GM04504 (cell line): ENCODE measurements at regions not wholly inside any gene's neighbourhood (a gene's known extent, or its start where the extent isn't known, plus 50 kb on each side); places are given as distances from the start of the nearest gene placed in this dataset.

ENCODE experiments used
- DNase-seq: peaks from one replicate; pipeline ENCODE4 v3.0.0-alpha.2; 2012; ENCODE audit warnings: low read depth

DNA sequence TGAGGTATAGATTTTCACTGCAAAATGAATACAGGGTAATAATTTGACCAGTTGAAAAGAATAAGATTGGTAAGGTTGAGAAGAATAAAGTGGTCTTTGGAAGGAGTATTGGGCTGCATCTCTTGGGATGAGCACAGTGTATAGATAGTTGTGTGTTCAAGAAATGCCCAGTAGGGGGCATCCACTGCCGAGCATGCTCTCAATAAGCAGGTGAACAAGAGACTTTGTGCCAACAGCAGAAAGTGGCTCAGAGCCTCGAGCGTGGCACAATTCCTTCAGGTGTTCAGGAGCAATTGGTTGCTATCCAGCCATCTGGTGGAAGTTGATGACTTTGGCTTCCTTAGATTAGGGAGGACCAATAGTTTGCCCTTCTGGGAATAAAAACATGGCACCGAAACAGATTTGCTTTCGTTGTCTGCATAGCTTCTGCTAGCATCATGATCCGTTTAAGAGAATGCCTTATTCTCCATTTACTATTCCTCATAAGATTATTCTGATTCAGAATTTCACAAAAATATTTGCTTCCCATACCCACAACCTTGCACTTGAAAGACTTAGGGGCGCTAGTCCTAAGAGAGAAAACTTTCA is 258.1 kb upstream of the NEIL3 start:
- no peak for DNase-seq

DNA sequence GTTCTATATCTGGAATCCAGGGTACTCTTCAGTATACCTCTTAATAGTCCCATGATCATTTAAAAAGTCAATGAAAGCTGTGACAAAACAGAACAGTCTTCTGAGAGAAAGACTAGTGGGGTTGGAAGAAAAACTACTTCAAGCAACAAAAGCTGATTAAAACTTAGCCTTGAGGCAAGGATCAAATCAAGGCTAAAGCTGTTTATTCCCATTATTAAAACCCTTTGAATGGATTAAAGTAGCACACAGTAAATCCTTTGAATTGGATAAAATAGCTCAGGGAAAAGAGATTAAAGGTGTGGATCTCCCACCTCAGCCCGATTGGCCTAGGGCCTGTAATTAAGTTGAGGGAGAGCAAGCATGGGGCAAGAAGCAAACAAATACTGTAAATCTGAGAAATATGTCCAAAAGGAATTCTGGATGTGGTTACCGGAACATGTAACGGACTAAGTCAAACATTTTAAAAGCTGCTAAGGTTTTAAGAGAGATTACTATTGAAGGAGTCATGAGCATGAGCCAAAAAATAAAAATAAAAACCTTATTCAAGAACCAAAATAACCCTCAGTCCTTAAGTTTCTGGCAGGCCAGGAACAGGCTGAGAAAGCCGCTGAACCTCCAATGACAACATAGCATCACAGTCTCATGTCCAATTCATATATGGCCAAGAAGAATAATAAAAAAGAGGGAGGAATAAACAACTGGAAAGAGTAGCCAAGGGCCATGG is 257.3 kb upstream of the NEIL3 start:
- DNase-seq, result no peak

DNA sequence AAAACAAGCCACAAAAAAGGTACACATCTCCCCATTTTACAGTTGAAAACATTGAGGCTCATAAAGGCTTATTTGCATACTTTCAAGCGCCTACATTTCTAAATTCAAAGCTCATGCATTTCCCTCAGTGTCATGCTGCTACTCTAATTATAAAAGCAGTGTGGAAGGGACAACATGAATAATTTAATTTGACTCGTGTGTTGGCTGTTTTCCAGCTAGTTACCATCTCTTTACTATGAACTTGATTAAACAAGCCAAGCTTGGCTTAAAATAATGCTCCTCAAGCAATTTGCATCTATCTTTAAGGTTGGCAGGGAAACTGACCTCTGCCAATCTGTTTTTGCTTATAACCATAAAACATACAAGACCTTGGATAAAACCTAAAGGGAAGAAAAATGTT is 252.5 kb upstream of the NEIL3 start:
- DNase-seq, result no peak

DNA sequence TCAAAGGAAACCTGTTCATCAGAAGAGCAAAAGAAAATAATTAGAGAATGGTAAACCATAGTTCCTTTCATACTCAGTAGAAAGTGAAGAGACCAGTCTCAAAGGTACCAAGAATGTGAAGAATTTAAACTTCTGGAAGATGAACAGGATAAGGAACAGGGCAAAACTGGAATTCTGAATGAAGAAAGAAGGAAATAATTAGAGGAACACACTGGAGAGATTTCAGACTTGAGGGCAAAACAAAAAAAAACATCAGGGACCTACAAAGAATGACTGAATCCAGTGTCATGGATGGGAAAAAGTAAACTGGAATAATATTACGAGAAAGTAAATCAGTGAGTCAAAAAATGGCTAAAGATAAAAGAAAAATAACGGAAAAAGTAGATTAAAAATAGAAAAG is 245.6 kb upstream of the NEIL3 start:
- DNase-seq, result no peak

DNA sequence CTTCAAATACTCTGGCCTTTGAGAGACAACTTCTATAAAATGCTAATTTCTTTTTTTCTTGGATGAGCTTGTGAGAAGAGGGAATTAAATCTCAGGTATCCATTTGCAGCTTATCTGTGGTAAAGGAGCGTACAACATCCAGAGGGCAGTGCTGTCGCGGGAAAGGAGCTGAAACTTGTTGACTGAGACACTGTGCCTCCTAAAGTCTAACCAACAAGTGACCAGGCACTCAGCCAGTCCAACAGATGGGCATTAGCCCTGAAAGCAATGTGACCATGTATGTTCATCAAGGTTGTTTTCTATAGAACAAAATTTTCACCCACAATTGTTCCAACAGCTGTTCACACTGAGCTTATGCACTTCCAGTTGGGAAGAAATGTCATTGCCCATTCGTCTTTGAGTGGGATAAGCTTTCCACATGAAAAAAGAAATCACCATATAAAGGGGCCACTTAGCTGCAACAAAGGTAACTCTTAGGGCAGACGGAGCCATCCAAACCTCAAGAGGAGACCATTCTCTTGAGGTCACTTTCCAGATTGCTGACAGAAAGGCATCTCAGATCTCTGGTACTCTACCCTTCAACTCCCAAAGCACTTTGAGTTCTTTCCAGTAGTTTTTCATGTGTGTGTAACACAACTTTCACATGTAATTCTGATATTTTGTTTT is 244.8 kb upstream of the NEIL3 start:
- no peak for DNase-seq

DNA sequence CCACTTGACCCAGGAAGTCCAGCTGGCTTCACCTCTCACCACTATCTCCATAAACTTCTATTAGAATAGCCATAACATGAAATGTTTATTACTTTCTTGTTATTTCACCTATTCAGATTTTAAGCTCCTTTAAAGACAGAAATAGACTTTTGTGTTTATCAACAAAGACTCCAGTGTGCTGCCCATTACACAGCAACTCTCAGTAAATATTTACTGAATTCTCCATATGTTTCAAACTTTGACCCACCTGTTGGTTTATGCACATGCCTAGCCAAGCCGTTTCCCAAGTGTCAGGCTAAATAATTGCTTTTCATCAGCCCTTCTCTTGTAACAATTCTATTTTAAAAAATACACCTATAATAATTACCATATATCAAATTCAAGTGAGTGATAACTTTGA is 242.9 kb upstream of the NEIL3 start:
- no peak for DNase-seq

DNA sequence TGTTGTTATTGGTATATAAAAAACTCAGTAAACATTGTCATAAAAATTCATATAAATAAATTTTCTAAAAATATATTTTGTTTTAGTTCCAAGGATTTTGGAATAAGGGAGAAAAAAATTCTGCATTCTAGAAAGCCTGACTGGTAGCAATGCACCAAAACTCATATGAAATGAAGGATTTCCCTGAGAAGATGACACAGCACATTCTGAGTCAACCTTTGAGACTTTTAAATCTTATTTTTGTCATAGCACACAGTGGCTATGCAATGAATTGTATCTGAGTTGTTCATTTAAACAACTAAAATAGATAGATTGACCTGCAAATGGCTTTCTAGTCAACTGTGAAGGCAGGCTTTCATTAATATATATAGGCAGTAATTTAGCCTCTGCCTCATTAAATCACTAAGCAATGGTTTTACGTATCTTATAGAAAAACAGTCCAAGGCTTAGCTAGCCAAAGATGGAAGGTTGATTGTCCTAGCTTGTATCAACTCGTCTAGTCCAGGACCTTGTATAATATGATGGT is 239.1 kb upstream of the NEIL3 start:
- DNase-seq, result no peak

DNA sequence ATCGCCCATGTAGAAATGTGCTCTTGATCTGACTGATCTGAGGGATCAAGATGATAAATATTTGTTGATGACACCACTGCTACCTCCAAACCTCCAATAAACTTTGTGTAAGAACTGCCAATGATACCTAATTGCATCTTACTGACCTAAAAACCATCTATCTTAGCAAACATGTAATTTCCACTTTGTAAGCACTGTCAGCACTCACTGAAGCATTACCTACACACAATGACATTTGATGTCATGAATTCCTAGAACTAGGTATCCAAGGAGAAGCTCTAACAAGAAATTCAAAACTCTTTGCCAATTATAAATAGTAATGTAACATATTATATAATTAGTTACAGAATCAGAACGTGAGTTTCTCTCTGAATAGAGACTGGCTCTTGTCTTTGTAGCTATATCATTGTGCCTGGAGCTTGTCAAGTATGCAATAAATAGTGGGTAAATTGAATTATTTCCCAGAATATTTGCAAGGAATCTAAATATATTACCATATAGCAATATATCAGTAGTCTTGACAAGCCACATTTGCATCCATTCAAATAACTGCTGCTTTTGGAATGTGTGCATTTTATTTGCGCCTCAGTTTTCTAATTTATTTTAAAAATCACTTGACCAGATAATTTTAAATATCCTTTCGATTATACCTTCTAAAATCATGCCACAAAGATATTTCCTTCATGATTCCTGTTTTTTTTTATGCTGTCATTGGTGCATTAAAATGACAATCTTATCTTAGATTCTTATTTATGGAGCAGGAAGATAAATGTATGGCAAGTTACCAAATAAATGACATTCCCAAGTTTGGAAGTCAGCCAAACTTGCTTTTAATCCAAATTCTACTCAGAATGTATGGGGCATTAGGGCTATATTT is 232.3 kb upstream of the NEIL3 start:
- no peak for DNase-seq

DNA sequence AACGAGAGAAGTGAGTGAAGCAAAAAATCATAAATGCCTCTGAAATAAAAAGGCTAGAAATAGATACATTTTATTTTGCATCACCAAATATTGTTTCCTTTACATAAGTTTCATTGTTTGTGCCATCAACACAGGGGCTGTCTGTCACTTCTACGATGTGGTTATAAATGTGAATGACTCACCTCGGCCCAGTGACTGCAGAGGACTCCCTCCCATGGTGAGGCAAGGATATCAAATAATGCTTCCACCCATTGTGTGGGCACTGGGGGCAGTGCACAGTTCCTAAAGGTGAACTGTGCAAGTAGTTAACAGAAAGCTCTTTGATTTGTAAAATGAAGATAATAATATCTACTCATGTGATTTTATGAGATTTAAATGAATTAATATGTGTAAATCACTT is 230.3 kb upstream of the NEIL3 start:
- no peak for DNase-seq

DNA sequence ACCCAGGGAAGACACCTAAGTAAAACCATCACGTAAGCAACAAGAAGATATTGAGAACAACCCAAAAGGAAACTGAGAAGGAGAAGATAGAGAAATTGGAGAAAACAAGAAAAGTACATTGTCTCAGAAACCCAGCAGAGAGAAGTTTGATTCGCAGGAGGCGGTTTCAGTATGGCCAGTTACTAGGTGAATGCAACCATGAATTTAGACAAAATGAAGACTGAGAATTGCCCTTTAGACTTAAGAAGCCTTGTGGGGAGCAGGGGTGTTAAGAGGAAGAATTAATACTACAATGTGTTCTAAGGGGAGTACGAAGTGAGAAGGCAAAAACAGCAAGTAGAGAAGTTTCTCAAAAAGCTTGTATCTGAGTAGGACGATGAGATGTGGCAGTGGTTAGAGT is 229.3 kb upstream of the NEIL3 start:
- no peak for DNase-seq

DNA sequence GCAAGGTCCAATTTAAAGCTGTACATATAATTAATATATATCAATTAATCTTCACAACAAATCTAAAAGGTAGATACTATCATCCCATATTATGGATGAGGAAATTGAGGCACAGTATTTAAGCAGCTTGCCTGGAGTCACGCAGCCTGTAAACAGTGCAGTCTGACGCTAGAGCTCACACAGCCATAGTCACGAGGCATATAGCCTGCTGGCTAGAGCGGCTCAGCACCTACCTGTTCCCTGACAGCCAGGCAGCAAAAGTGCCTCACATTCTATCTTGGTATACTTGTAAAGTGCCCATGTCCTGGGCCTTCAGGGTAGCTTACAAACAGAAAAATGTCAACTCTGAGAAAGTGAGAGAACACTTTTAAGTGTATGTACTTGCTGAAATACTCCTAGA is 222.6 kb upstream of the NEIL3 start:
- no peak for DNase-seq

DNA sequence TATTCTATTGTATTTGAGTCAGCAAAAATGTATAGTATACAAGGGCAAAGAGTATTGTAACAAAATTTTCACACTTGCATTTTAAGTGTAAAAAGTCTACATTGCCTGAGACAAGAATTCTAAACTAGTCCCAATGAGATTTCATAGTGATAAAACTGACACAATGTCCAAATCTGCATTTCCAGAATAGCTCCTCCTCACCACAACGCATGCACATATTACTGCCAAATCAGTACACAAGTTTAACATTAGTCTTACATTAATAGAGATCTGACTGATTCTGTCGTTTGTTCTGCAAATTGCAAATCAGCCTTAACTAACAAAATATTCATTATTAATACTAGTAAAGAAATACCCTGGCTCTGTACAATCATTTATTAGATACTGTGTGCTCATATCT is 222.2 kb upstream of the NEIL3 start:
- DNase-seq, result no peak

DNA sequence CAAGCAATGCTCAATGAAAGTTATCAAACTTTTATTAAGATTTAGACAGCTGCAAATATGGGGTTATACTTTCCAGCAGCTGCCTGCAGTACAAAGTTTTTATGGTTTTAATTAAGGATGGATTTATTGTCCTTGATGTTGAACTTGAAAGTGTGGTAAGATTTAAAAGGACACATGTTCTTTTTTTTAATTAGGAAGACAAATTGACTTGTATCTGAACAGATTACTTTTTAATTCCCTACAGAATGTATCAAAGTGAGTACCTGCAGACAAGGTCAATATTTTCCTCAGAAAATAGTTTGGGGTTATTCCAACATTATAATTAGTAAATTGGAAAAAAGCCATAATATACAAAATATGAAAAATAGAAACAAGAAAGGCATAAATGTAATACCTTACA is 218.2 kb upstream of the NEIL3 start:
- no peak for DNase-seq

DNA sequence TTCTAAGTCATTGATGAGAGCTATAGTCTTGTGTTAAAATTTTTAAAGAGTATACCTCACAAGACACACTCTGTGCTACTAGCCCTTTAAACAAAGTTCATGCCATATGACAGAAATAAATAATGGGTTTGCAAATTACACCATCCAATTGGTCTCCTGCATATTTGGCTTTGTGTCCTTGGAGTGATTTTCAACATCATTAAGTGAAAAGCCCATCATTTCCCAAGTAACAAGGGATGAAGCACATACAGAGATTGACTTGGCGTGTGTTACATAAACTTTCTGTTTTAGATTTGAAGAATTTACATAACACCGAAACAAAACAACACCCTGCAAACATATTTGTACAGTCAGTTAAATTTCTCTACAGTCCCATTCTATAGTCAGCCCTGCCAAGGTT is 216.9 kb upstream of the NEIL3 start:
- no peak for DNase-seq

DNA sequence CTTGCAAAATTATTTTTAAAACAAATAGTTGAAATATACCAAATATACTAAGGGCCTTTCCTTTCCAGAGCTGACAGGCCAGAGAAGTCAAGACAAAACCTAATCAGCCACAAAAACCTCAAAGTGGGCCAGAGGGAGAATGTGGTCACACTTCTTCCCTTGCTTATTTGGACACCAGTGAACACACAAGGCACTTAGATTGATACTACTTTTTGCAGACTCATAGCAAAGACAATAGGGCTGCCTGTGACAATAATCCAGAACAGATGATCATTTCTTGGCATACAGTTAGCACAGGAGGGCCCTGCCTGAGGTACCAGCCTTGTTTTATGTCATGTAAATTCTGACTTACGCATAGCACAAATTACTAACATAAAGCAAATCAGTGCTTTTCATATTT is 215.7 kb upstream of the NEIL3 start:
- no peak for DNase-seq

DNA sequence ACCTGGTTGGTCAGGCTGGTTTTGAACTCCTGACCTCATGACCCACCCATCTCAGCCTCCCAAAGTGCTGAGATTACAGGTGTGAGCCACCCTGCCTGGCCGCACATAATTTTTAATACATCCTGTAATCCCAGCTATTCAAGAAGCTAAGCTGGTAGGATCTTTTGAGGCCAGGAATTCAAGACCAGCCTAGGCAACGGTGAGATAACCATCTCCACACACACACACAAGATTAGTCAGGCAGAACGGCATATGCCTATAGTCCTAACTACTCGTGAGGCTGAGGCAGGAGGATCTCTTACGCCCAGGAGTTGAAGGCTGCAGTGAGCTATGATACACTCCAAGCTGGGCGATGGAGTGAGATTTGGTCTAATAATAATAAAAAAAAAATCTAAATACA is 212.4 kb upstream of the NEIL3 start:
- no peak for DNase-seq

DNA sequence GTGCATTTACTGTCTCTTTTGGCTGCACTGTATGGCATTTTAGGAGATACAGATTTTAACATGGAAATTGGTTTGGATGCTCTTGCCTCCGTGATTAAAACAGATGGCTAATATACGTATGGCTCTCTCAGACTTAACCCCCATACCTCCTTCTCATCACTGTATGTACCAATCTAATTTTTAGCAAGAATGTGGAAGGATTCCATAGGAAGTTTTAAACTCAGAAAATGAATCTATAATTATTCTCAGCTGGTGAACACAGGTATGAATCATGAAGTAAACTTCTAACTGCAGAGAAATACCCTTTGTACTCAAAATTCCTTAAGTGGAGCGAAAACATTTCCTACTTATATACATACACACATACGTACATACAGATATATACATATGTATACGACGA is 210.5 kb upstream of the NEIL3 start:
- DNase-seq, result no peak

DNA sequence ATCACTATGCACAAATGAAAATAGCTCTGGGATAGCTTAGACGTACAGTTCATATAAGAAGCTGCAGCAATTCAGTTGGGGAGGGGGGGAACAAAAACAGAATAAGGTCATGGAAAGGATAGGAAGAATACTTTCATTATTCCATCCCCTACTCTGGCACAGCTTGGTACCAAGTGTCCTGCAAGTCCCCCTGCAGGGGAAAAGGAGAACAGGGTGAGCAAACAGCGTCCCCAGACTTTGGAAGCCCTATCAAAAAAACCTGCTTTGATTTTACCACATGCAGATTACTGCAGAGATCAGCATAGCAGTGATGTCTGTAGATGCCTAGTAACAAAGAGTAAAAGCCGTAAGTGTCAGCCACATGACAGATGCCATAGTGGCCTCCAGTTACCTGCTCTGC is 209.4 kb upstream of the NEIL3 start:
- no peak for DNase-seq

DNA sequence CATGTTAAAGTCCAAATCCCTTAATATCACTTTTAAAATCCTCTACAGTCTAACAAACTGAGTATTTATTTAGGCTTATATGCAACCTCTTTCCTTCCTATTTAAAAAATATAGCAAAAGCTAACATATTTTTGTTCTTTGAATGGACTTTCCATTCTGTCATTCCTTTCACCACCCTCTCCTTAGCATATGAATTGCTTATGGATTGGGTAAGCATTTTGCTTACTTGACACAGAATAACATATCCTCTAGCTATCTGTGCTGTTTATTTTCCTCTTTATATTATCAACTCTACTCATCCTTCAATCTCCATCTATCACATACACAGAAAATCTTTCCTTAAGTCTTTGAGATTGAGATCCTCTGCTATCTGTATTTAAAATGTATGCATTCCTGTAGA is 206.1 kb upstream of the NEIL3 start:
- no peak for DNase-seq

DNA sequence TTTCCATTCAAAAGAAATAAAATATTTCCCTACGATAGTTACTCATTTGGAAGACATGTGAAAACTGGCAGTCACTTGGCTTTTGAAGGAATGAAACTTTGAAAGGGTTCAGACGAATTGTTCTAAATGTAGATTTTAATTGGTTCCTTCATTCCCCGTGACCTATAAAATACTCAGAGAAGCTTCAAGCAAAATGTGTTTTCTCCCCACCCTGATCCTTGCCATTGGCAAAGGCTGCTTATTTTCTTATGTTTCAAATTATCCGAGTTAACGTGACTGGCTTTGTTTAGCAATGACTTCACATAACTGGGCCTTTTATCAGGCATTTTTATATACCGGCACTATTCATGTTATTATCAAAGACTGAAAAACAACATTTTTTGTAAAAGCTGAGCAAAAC is 204.1 kb upstream of the NEIL3 start:
- DNase-seq, result peak; percentile 58

DNA sequence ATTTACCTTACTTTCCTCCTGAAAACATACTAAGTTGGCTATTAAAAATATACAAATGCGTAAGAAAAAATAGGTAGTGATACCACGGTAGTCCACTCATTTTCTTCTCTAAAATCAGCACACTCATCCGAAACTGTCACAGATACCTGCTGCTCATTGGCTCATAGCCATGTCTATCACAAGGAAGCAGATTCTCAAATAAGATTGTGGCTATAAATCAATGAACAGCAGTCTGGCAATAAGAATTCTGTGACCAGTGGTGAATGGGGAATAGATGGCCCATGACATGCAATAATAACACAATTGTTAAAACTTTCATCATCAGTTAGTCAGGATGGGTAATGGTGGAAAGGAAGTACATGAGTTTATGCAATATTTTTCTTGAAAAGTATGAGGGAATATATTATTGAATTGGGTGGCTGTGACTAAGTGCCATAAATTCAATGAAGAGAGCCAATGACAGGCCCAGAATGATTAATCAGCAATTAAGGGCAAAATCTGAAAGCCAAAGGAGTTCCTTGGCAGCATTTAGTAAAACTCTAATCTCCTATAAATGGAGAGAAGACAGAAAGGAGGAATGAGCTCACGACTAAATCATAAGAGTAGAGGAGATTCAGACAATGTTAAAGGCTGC is 202.3 kb upstream of the NEIL3 start:
- DNase-seq, result peak; percentile 60

DNA sequence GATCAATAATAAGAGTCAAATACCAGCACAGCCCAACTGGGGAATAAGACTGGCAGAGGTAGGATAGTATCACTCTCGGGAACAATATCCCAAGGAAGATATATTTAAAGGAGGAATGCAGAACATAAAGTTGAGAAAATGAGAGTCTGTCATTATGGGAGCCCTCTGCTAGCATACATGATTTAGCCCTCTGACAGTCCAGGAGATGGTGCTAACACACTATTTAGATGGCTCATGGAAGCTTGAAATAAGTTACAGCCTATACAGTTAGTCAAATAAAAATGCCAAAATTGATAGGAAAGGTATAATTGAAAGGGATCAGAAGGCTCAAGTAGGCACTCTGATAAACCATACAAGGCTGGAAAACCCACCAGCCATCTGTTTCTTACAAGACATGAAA is 201.0 kb upstream of the NEIL3 start:
- peak; percentile 38 for DNase-seq
